AG08396 (cell line): ENCODE measurements at regions not wholly inside any gene's neighbourhood (a gene's known extent, or its start where the extent isn't known, plus 50 kb on each side); places are given as distances from the start of the nearest gene placed in this dataset.

ENCODE experiments used
- DNase-seq: peaks from one replicate; pipeline ENCODE4 v3.0.0; 2012; ENCODE audit warnings: low spot score, mixed read lengths

DNA sequence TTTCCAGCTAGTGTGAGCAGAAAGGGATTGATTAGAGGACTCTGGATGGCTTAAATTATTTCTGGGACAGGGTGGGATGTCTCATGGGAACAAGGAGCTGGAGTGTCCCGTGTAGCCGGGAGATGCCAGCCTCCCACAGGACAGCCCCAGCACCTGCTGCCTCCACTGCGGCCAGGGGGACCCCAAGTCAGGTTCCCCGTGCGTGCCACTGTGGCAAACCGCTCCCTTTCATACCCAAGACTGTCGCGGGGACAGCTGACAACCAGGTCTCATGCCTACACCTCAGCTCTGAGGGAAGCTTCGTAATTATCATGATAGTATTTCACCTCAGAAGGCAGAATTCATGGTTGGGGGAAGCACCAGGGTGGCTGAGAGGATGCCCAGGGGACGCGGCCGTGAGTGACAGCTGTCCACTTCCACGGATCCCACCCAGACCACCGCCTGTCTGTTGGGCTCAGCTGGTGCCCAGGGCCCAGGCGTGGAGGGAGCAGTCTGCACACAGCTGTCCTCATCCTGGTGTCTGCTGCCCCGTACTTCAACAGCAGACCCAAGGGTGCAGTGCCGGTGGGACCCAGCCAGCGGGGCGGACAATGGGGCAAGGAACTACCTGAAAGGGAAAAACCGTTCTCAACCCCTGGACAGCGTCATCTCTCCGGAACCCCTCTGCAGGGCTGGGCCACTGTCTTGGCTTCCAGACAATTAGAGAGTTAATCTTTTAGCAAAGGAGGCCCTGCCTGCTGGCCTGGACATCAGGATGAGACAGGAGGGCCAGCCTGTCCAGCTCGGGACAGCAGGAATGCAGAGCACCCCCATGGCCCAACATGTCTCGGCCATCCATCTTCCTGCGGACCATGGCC lies 166.9 kb downstream of the OLFM1 start:
- no peak for DNase-seq

- no peak for DNase-seq
Observed at GRCh38 chr9:135255033-135255840, 167.8 kb downstream of the OLFM1 start.

DNA sequence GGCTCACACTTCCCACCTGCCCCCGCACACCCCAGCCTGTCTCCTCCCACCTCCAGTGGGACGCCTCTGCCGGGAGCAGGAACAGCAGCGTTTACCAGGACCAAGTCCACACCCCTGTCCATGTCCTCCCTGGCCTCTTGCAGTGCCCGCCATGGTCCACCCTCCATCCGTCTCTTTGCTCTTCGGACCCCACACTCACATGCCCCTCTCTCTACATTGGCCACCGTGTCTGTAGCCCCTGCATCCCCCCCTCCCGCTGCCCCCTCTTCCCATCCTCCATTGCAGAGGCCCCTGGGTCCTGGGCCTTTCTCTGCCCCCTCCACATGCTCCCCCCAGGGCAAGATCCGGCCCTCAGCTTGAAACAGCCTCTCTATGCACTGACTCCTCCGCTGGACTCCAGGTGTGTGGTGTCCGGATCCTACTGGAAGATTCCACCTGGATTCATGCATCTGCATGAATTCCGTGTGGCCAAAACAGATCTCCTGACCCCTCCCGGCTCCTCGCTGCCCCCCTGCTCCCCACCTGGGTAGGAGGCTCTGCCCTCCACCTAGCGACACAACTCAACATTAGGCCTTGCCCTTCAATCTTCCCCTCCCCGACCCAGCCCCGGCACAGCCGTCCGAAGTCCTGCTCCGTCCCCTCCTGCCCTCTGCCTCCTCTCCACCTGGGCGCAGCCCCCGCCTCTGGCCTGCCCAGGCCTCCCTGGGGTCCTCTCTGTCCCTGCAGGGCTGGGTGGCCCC lies 168.5 kb downstream of the OLFM1 start:
- no peak for DNase-seq

DNA sequence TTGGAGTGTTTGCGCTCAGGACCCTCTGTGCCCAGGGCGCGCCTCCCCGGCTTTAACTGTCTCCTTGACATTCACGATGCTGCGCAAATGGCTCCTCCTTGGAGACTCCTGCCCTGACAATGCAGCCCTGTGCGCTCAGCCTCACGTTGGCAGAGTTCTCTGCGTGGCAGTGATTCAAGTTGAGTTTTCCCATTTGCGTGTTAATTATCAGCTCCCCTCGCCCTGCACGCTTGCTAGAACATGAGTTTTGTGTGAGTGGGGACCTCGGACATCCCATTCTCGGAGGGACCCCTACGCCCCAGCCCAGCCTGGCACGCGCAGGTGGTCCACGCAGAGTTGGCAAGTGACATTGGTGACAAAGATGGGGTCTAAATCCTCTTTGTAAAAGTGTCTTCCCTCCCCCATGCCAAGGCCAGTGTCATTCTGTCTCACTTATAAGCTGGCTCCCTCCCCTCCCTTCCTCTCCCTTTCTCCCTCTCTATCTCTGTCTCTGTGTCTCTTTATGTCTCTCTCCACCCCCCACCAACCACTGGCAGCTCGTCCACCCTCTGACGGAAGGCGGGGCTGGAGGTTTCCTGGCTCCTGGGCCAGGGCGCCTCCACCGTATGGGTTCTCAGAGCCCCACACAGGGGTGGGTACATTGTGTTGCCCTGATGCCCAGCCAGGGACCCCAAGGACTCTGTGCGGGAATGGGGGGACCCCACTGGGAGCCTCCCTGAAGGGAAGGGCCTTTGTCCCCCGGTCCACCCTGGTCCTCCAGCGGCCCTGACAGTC lies 169.3 kb downstream of the OLFM1 start:
- no peak for DNase-seq

DNA sequence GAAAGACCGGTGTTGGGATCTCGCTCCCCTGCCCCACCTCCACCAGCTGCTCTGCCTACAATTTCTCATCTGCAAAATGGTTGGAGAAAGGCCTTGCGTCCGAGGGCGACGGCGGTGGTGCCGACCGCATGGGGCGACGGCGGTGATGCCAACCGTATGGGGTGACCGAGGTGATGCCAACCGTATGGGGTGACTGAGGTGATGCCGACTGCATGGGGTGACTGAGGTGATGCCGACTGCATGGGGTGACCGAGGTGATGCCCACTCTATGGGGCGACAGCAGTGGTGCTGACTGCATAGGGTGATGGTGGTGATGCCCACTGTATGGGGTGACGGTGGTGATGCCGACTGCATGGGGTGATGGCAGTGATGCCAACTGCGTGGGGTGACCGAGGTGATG lies 171.0 kb downstream of the OLFM1 start:
- DNase-seq = no peak

DNA sequence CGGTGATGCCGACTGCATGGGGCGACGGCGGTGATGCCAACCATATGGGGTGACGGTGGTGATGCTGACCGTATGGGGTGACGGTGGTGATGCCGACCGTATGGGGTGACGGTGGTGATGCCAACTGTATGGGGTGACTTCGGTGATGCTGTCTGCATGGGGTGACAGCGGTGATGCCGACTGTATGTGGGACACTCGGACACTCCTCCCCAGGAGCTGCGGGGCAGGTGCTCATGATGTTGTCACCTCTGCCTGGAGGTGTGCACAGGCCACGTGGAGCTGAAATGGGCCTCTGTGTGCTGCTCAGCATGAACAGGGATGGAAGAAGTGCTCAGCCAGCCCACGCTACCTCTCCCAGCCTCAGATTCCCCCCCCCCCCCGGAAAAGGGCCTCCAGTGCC lies 171.8 kb downstream of the OLFM1 start:
- DNase-seq = no peak

- DNase-seq = no peak
Observed at GRCh38 chr9:135260221-135261180, 173.0 kb downstream of the OLFM1 start.

DNA sequence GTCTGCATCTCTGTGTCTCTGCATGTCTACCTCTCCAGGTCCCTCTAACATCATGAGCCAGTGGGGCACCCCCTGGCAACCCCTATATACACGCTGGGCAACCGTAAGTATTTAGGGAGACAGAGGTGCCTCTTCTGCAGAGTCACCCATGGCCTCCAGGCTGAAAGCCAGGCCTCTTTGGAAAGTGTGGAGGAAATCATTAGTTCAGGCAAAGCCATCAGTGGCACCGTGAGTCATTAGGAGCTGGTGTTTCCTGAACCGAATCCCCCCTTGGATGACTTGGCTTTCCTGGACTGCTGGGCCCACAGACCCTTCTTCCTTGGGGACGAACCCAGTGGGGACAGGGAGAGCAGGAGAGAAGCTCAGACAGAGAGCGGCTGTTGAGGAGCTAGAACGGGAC lies 174.8 kb downstream of the OLFM1 start:
- DNase-seq = no peak

GRCh38 chr9:135263511-135263910 lies 176.0 kb downstream of the OLFM1 start:
- no peak for DNase-seq

DNA sequence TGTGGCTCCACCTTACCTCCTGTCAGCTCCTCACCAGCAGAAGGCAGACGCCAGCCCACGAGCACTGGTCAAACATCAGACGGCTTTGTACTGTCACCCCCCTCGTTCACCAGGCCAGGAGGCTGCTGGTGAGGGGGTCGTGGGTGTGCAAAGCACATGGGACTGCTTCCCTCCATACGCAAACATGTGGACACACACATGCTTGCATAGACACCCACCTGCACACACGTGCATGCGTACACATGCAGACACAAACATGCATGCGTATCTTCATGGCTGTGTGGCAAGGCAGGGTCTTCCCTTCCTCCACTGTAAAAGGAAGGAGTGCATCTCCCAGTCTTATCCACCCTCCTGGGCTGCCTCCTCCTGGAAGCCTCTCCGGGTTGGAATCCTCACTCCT lies 178.5 kb downstream of the OLFM1 start:
- DNase-seq = no peak

GRCh38 chr9:135267191-135267809 lies 179.8 kb downstream of the OLFM1 start:
- no peak for DNase-seq

GRCh38 chr9:135268031-135268430 lies 180.6 kb downstream of the OLFM1 start:
- DNase-seq = no peak

- DNase-seq = no peak
Observed at GRCh38 chr9:135268981-135269380, 181.5 kb downstream of the OLFM1 start.

DNA sequence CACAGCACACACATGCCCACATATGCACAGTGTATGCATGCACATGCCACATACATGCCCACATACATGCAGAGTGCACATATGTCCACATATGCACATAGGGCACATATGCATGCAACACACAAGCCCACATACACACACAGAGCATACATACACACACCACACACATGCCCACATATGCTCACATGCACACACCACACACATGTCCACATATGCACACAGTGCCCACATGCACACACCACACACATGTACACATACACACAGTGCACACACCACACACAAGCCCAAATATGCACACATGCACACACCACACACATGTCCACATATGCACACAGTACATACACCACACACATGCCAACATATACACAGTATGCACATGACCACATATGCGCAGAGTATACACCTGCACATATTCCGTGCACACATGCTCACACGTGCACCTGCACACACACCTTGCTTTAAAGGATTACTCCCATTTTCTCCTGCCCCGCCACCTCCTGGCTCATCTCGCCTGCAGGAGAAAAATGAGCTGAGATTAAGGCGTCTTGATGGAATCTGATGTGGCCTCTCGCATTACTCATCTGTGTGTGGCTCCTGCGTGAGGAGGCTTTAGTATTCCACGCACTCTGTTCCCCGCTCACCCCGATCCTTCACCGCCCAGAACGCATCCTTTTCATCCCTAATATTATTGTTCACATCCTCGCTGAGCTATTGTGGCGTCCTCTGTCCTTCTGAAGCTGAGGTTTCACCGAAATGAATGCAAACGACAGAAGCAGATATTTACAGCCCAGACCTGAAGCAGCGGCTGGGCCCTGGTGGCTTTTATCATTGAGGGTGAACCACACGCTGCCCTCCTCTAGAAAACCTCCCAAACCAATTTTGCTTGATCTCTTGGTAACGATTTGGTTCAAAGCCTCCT lies 182.7 kb downstream of the OLFM1 start:
- DNase-seq = no peak

GRCh38 chr9:135271425-135271824 lies 184.0 kb downstream of the OLFM1 start:
- DNase-seq = no peak

DNA sequence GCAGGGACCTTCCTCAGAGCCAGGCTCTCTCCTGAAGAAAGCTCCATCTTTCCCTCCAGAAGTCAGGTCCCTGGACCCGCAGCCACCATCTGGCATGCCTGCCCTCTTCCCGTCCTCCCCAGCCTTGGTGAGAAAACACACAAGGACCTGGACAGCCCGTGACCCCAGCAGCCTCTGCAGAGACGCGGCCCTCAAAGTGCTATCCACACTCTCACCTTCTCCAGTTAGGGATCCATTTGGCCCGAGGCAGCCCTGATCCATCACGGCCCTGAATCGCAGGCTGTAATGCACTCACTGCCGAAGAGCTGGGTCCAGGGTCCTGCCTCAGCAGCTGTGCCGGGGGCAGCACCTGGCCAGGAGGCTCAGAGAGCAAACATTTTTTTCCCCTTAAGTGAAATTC lies 185.1 kb downstream of the OLFM1 start:
- DNase-seq = no peak

GRCh38 chr9:135273008-135273407 lies 185.5 kb downstream of the OLFM1 start:
- no peak for DNase-seq

DNA sequence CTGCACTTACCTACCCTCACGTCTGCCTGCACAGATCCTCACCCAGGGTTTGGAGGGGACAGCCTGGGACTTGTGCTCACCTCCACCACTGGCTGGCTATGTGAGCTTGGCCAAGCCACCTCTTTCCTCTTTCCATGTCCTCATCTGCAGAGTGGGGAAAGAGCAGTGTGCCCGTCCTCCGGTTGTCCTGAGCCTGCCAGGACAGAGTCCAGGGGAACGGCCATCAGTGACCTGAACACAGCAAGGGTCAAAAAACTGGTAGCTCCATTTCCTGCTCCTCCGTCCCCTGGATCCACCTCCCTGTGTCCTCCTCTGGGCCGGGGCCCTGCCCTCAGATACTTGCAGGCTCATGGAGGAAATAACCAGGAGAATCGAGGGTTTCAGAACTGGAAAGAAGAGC lies 187.7 kb downstream of the OLFM1 start:
- no peak for DNase-seq
